Activated T-cell treated with anti-CD3 and anti-CD28 coated beads for 24 hours (primary cell): ENCODE measurements at regions not wholly inside any gene's neighbourhood (a gene's known extent, or its start where the extent isn't known, plus 50 kb on each side); places are given as distances from the start of the nearest gene placed in this dataset.

Experiments
- DNase-seq: peaks from one replicate; pipeline ENCODE4 v3.0.0-alpha.2; 2020; ENCODE audit warnings: low read depth

GRCh38 chr13:53691417-53691816 is 662.8 kb downstream of the OLFM4 start:
- DNase-seq: no peak

DNA sequence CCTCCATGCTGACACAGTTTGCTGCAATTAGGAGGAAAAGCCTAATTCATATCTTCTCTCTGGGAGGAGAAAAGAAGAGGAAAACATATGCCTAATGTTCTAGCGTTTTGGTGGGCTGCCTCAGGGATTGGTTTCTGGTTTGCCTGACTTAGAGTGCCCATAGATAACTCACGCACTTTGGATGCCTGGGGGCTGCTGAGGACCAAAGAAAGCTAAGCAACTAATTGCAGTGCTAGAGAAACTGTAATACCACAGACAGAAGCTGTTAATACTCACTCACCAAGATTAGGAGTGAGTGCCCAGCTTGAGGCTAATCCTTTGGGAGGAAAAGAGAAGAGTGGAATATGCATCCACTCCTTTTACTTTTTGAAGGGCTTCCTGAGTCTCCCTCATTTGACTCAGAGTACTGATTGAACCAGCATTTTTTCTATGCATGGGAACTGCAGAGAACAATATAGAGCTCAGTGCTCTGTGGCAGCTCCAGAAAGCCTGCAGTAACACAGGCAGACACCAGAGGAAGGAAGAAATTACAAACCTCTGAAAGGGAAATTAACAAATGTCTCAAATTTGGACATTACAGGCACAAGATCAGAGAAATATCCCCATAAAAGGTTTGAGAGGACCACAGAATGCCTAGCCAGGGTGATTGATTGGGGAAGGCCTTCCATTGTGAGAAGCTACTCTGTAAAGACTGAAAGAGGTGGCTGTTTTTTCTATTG is 666.4 kb downstream of the OLFM4 start:
- no peak for DNase-seq

DNA sequence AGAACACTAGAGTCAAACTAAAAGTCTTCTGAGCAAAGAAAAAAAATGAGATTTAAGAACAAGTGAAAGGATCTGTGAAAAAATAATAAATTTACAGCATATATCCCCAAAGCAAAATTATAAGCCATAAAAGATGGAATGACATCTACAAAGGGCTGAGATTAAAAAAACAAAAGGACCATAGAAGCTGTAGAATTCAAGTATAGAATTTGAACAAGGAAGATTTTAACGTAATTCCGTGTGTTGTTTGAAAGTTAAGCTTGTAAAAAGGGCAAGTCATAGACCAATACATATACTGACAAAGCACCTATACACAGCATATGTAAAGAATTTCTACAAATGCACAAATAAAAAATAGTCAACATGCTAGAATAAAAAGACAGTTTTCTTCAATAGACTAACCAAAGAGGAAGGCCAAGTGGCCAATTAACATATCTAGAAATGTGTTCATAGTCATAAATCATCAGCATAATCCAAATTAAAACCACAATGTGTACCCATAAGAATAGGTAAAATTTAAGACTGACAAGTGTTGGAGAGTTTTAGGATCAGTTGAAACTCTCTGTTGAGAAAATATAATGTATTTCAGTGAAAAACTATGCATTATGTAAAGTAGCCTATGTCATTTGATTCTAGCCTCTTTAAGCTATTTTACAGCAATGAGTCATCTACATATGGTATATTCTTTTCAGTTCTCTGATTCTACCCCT is 674.9 kb downstream of the OLFM4 start:
- DNase-seq: no peak

GRCh38 chr13:53719281-53719680 is 690.7 kb downstream of the OLFM4 start:
- no peak for DNase-seq

DNA sequence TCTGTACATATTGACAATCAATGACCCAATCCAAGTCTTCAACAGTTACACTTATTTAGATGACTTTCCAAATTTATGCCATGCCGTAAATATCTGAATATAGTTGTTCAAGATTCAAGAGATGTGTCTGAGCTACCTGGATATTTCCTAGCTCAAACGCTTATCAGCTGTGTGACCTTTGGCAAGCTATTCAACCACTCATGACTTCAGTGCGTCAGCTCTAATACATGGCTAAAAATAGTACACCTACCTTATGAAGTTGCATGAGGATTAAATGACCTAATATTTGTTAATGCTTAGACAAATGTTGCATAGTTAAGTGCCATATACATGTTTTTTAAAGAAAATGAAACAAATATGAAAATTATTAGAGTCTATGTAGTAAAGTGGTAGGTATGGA is 704.1 kb downstream of the OLFM4 start:
- no peak for DNase-seq

GRCh38 chr13:53743906-53744305 is 715.3 kb downstream of the OLFM4 start:
- no peak for DNase-seq

DNA sequence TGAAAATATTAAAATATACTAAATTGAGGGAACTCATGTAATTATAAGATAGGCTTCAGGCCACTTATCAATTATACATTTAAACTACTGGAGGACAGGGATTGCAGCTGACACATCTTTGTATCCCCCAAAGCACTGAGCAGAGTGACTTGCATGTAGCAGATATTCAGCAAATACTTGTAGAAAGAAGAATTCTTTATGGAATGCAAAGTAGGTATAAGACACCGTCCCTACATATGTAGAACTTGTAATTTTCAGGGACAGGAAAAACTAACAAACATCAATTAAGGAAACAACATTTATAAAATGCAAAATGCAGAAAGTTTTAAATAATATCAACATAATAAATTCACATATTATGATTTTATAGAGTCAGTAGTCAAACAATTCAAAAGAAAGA is 719.2 kb downstream of the OLFM4 start:
- no peak for DNase-seq

GRCh38 chr13:53749306-53749705 is 720.7 kb downstream of the OLFM4 start:
- DNase-seq: no peak

DNA sequence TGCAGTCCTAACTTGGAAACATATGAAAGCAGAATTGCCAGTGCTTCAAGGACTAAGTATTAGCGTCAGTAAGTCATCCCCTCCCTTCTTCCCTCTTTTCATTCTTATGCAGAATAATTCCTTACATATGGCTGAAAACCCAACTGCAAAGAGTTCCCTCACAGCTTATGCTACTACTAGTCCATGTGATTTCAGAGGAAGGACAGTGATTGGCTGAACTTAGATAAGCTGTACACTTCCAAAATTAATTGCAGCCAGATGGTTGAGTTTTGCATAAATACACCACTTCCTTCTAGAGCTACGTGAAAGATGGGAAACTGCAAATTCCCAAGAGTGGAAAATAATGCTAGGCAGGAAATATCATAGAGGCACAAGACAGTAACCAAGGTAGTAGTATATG is 730.4 kb downstream of the OLFM4 start:
- no peak for DNase-seq

DNA sequence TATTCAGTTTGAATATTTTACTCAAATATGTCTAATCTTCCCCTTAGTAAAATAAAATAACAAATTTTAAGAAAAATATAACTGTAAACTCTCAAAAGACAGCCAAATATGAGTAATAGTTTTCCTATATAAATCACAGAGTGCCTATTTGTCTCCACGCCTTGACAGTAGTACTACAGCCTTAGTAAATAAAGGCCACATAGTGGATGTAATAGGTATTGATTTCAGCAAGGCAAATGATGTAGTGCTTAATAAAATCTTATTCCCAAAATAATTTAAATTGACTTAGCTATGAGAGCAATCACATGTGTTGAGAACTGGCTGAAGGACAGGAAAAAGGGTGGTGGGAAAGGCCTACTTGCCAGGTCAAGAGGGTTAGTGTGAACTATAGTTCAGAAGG is 747.2 kb downstream of the OLFM4 start:
- DNase-seq: no peak

DNA sequence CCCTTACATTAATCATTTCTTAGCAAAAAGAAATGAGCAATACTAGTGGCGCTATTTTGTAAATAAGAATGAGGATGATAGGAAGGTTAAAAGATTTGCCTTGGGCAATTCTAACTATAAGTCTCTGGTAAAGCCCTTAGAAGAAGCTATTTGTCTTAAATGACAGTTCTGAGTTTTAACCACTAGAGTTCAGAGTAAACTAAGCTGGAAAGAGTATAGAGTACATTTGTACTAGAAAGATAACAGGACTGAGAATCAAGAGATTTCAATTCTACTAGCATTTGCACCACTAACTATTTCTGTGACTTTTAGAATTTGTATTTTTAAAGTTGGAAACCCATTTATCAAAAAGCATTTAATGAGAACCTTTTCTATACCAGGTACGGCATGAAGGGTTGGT is 750.3 kb downstream of the OLFM4 start:
- DNase-seq: no peak

DNA sequence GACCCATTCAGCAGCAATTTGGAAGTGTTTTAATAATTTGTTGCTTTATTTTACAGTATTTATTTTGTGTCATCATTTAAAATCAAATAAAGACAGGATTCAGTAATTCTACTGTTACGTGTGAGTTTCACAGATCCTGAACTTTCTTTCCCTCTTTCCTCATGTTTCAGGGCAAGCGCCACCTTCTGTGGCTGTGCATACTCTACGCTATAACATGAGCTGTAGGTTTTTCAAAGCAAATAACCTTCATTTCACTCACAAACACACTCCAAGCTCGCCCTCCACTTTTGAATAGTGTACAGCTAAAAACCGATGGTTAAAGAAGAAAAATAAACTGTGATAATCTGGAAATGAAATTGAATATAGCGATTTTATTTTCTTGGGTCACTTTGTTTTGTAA is 753.3 kb downstream of the OLFM4 start:
- DNase-seq: no peak

- no peak for DNase-seq
These were observed 753.9 kb downstream of the OLFM4 start for GRCh38 chr13:53782488-53782961.

- DNase-seq: no peak
These were observed 754.9 kb downstream of the OLFM4 start for GRCh38 chr13:53783471-53783870.

DNA sequence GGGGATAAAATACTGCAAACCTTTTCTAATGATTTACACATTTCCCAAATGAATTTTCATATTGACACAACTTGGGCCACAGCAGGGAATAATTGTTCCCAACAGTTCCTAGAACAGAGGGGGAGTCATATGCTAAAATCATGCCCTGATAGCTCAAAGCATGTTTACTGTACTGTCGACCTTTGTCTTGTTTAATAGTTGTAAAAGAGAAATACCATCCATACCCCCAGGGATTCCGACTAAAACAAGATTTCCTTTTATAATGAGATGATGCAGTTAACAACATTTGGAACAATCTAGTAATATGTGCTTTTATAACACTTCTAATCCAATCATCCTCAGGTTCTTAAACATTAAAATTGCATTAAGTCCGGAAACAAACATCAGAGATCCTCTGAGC is 759.7 kb downstream of the OLFM4 start:
- DNase-seq: no peak

GRCh38 chr13:53800011-53800410 is 771.4 kb downstream of the OLFM4 start:
- DNase-seq: no peak

DNA sequence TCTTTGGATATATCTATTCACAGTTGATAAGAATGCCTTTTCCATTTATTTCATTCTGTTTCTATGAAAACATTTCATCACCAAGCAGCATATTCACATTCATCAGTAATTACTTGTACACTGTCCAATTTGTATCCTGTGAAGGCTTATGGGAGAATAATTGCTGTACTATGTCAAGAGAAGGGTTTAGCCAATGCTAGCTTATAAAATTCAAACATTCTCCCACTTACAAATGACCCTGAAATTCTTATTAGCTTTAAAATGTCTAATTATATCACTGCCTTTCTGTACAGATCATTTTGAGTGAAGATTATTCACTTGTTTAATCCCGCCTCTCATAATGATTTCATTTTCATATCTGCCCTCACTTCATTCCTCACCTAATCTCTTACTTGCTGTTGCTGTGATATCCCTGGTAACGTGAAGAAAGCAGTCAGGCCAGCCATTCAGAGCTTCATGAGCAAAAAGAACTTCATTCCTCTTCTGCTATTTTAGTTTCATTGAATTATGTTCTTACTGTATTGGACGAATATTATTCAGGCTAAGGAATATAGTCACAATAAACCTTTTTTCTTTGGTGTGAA is 778.7 kb downstream of the OLFM4 start:
- DNase-seq: no peak

DNA sequence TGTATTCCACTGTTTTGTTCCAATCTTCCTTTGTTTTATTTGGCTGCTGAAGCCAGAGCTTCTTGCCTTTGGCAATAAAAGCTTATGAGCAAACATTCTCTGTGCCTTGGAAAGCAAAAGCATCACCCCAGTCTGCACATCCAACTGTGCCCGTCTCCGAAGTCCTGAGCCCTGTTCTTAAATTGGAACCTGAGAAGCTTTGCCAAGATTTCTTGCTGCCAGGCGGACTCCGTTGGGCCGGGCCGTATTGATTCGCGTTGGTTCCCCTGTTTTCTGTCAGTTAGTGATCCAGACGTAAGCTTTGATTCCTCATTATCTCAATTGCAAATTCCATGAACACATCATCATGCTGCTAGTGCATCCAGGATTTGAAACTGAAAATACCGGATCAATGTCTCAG is 793.0 kb downstream of the OLFM4 start:
- no peak for DNase-seq

GRCh38 chr13:53822136-53822535 is 793.5 kb downstream of the OLFM4 start:
- DNase-seq: no peak

GRCh38 chr13:53839461-53839860 is 810.8 kb downstream of the OLFM4 start:
- no peak for DNase-seq

DNA sequence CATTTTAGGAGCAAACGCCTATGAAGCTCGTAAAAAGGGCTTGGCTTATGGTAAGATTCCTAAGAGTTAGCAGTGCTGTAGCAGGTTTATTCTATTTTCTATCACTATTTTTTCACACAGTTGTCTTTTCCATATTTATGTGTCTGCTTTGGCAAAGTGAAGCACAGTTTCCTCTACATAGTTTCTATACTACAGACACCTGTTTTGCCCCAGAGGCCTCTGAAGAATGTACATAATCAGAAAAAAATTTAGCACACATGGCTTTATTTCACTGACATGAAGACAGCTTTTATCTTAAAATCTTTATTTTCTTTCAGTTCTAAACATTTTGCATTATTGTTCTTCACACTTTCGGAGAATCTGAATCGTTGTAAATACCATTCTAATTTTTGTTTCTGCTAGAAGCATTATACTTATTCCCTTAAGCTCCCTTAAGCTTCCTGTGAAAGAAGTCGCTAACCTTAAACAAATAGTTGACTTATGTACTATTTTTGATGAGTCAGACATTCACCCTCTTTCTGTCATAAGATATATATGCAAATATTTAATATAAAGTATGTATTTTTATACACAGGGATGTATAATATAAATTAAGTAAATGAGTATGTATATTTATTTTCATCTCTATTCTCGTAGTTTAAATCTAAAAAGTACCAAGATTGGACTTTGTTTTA is 816.0 kb downstream of the OLFM4 start:
- DNase-seq: no peak

DNA sequence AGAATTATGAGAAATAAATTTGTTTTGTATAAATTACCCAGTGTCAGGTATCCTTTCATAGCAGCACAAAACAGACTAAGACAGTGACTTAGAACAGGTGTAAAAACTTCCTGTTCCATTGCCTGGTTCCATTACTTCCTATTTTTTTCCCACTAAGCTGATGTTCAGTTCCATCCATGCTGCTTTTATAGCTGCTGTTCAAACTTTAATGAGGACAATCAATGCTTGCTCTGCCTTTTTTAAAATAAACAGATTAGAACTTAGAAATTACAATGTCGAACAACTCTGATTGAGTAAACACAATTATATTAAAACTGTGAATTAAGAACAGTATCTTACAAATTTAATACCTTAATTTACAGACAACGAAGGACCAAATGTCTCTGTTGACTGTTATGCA is 818.9 kb downstream of the OLFM4 start:
- DNase-seq: no peak
